Loucy (cell line): ENCODE measurements at regions not wholly inside any gene's neighbourhood (a gene's known extent, or its start where the extent isn't known, plus 50 kb on each side); places are given as distances from the start of the nearest gene placed in this dataset.

Experiments
- EZH2phosphoT487 ChIP-seq: fragments of 200-600 bp; IDR thresholded peaks from 2 replicates; pipeline ENCODE4 v1.6.1; 2018; ENCODE audit warnings: antibody characterized with exemption, mild to moderate bottlenecking, moderate library complexity, borderline replicate concordance
- TF ChIP-seq, protein P1 (sequence below): fragments of 200-600 bp; sonication (generic); conservative IDR thresholded peaks from 2 replicates; pipeline ENCODE4 v1.5.1; 2014; ENCODE audit warnings: mild to moderate bottlenecking, antibody characterized with exemption, low read length

DNA sequence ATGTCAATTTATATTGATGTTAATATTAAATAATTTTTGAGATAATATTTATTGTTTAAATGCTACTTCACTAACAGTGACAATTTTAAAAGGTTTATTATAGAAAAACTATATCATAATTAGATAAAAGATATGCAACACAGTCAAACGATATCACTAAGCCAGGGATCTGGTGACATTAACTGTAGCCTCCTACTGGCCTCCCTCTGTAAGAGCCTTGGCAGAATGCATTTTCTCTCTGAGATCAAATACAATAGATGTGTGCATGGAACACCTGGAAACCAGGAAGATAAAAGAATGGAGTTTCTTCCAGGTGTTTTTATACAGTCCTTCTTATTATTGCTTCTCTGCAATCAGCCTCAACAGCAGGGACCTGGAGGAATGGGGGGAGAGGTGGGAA is 1762.1 kb downstream of the BRINP3 start:
- TF ChIP-seq, protein P1, sequence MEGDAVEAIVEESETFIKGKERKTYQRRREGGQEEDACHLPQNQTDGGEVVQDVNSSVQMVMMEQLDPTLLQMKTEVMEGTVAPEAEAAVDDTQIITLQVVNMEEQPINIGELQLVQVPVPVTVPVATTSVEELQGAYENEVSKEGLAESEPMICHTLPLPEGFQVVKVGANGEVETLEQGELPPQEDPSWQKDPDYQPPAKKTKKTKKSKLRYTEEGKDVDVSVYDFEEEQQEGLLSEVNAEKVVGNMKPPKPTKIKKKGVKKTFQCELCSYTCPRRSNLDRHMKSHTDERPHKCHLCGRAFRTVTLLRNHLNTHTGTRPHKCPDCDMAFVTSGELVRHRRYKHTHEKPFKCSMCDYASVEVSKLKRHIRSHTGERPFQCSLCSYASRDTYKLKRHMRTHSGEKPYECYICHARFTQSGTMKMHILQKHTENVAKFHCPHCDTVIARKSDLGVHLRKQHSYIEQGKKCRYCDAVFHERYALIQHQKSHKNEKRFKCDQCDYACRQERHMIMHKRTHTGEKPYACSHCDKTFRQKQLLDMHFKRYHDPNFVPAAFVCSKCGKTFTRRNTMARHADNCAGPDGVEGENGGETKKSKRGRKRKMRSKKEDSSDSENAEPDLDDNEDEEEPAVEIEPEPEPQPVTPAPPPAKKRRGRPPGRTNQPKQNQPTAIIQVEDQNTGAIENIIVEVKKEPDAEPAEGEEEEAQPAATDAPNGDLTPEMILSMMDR: no peak
- TF ChIP-seq EZH2phosphoT487: no peak
